Retinal pigment epithelial cell (primary cell): ENCODE measurements at regions not wholly inside any gene's neighbourhood (a gene's known extent, or its start where the extent isn't known, plus 50 kb on each side); places are given as distances from the start of the nearest gene placed in this dataset.
"Not testable (repeated sequence)": the region's sequence is repeated elsewhere in the genome, so short reads cannot be mapped to it uniquely, and the experiment has no call there.

Source experiments
- DNase-seq: peaks from one replicate; pipeline ENCODE4 v3.0.0-alpha.2; 2010; ENCODE audit warnings: low read depth
- H3K4me3 ChIP-seq: 2 replicates; pipeline ENCODE4 v1.5.1; 2011; ENCODE audit warnings: mild to moderate bottlenecking, low read length, control low read depth, moderate library complexity
- CTCF ChIP-seq: conservative IDR thresholded peaks from 2 replicates; pipeline ENCODE4 v1.5.1; 2011; ENCODE audit warnings: low read depth, low read length, control low read depth, inconsistent platforms

GRCh38 chr18:39591649-39592048 is 2026.1 kb upstream of the CELF4 start:
- no peak overlapping the region for H3K4me3 ChIP-seq
- DNase-seq: no peak
- no peak for TF ChIP-seq CTCF

GRCh38 chr18:39589496-39589895 is 2023.9 kb upstream of the CELF4 start:
- no peak for TF ChIP-seq CTCF
- DNase-seq: no peak
- no peak overlapping the region for H3K4me3 ChIP-seq

GRCh38 chr18:39587586-39587985 is 2022.0 kb upstream of the CELF4 start:
- no peak for DNase-seq
- H3K4me3 ChIP-seq: no peak overlapping the region
- TF ChIP-seq CTCF: no peak

GRCh38 chr18:39586741-39587140 is 2021.1 kb upstream of the CELF4 start:
- DNase-seq: no peak
- H3K4me3 ChIP-seq: no peak overlapping the region
- TF ChIP-seq CTCF: no peak

- TF ChIP-seq CTCF: no peak
- no peak for DNase-seq
- no peak overlapping the region for H3K4me3 ChIP-seq
Observed at GRCh38 chr18:39574897-39575296, 2009.3 kb upstream of the CELF4 start.

- H3K4me3 ChIP-seq: no peak overlapping the region
- peak; percentile 52 for TF ChIP-seq CTCF
- DNase-seq: no peak
Observed at GRCh38 chr18:39571511-39571910, 2005.9 kb upstream of the CELF4 start.

GRCh38 chr18:39565551-39566230 is 2000.1 kb upstream of the CELF4 start:
- DNase-seq, H3K4me3 ChIP-seq: not testable (repeated sequence)
